Smooth muscle cell (in vitro differentiated cells): ENCODE measurements at regions not wholly inside any gene's neighbourhood (a gene's known extent, or its start where the extent isn't known, plus 50 kb on each side); places are given as distances from the start of the nearest gene placed in this dataset.

ENCODE experiments used
- DNase-seq: peaks from one replicate; lab custom pipeline; 2025; ENCODE audit not compliant: unreplicated experiment; lab: John Stamatoyannopoulos, UW
- H2AFZ ChIP-seq: fragments of 200-600 bp; sonication (generic); 2 replicates; pipeline ENCODE4 v1.6.0; 2016; ENCODE audit warnings: antibody characterized with exemption, low read depth, mild to moderate bottlenecking
- H3F3A ChIP-seq: fragments of 200-600 bp; sonication (generic); 2 replicates; pipeline ENCODE4 v1.6.0; 2017; ENCODE audit warnings: antibody characterized with exemption, low read depth
- H3K27ac ChIP-seq: fragments of 200-600 bp; sonication (generic); 2 replicates; pipeline ENCODE4 v1.5.1; 2016; ENCODE audit warnings: low read depth, mild to moderate bottlenecking
- H3K27me3 ChIP-seq: fragments of 200-600 bp; sonication (generic); 2 replicates; pipeline ENCODE4 v1.6.1; 2016; ENCODE audit warnings: low read depth, mild to moderate bottlenecking
- H3K36me3 ChIP-seq: fragments of 200-600 bp; sonication (generic); 2 replicates; pipeline ENCODE4 v1.5.1; 2016; ENCODE audit warnings: low read depth
- H3K4me1 ChIP-seq: fragments of 200-600 bp; sonication (generic); 2 replicates; pipeline ENCODE4 v1.5.1; 2016; ENCODE audit warnings: low read depth
- H3K4me2 ChIP-seq: fragments of 200-600 bp; sonication (generic); 2 replicates; pipeline ENCODE4 v1.6.0; 2016; ENCODE audit warnings: mild to moderate bottlenecking
- H3K4me3 ChIP-seq: fragments of 200-600 bp; sonication (generic); 2 replicates; pipeline ENCODE4 v1.5.1; 2016; ENCODE audit warnings: mild to moderate bottlenecking
- H3K79me2 ChIP-seq: fragments of 200-600 bp; sonication (generic); 2 replicates; pipeline ENCODE4 v1.6.0; 2016; ENCODE audit warnings: low read depth, mild to moderate bottlenecking
- H3K9ac ChIP-seq: fragments of 200-600 bp; sonication (generic); 2 replicates; pipeline ENCODE4 v1.6.0; 2016; ENCODE audit warnings: low read depth
- H3K9me3 ChIP-seq: fragments of 200-600 bp; sonication (generic); replicated peaks from 2 replicates; pipeline ENCODE4 v1.5.1; 2016; ENCODE audit warnings: low read depth
- H4K20me1 ChIP-seq: fragments of 200-600 bp; sonication (generic); 2 replicates; pipeline ENCODE4 v1.6.0; 2016; ENCODE audit warnings: low read depth
- WGBS: methylation state at CpG from one replicate; pipeline ENCODE4 v1.1.7; 2016; ENCODE audit warnings: low lambda C conversion rate; 5-methylcytosine and 5-hydroxymethylcytosine counted together
- TF ChIP-seq, protein P1 (sequence below): fragments of 200-600 bp; sonication (generic); IDR thresholded peaks from 2 replicates; pipeline ENCODE4 v1.5.1; 2017; ENCODE audit warnings: borderline replicate concordance, mild to moderate bottlenecking, antibody characterized with exemption; ENCODE audit not compliant: insufficient read depth, poor library complexity, severe bottlenecking

DNA sequence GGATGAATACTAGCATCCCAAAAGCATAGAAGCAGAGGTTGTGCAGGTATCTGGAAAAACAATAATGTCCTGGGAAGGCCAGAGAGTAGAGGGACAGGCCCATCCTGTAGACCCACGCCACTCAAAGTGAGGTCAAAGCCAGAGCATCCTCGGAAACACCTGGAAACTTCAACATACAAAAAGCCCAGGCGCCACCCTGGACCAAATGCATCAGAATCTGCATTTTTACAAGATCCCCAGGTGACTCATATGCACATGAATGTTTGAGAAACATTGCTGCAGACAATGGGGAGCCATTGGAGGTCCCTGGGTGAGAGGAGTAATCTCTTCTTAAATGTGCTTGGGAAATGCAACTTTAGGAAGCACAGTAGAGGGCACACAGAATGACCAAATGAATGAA lies 684.1 kb downstream of the DIAPH3 start:
- H3K9ac ChIP-seq = no peak overlapping the region
- no peak overlapping the region for H2AFZ ChIP-seq
- H3K79me2 ChIP-seq = no peaks in the 10 kb centered on the region
- peaks cover 6% of the 10 kb centered on the region for H3F3A ChIP-seq
- no peak overlapping the region for H3K27ac ChIP-seq
- 78% methylated on average over 3 of the region's 3 CpGs for WGBS
- no peaks in the 10 kb centered on the region for H4K20me1 ChIP-seq
- no peak overlapping the region for H3K4me3 ChIP-seq
- DNase-seq = no peak
- H3K36me3 ChIP-seq = no peaks in the 10 kb centered on the region
- H3K27me3 ChIP-seq = no peaks in the 10 kb centered on the region
- H3K9me3 ChIP-seq = no peaks in the 10 kb centered on the region
- TF ChIP-seq, protein P1, sequence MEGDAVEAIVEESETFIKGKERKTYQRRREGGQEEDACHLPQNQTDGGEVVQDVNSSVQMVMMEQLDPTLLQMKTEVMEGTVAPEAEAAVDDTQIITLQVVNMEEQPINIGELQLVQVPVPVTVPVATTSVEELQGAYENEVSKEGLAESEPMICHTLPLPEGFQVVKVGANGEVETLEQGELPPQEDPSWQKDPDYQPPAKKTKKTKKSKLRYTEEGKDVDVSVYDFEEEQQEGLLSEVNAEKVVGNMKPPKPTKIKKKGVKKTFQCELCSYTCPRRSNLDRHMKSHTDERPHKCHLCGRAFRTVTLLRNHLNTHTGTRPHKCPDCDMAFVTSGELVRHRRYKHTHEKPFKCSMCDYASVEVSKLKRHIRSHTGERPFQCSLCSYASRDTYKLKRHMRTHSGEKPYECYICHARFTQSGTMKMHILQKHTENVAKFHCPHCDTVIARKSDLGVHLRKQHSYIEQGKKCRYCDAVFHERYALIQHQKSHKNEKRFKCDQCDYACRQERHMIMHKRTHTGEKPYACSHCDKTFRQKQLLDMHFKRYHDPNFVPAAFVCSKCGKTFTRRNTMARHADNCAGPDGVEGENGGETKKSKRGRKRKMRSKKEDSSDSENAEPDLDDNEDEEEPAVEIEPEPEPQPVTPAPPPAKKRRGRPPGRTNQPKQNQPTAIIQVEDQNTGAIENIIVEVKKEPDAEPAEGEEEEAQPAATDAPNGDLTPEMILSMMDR = no peak
- no peak overlapping the region for H3K4me2 ChIP-seq
- H3K4me1 ChIP-seq = peaks cover 40% of the 10 kb centered on the region

DNA sequence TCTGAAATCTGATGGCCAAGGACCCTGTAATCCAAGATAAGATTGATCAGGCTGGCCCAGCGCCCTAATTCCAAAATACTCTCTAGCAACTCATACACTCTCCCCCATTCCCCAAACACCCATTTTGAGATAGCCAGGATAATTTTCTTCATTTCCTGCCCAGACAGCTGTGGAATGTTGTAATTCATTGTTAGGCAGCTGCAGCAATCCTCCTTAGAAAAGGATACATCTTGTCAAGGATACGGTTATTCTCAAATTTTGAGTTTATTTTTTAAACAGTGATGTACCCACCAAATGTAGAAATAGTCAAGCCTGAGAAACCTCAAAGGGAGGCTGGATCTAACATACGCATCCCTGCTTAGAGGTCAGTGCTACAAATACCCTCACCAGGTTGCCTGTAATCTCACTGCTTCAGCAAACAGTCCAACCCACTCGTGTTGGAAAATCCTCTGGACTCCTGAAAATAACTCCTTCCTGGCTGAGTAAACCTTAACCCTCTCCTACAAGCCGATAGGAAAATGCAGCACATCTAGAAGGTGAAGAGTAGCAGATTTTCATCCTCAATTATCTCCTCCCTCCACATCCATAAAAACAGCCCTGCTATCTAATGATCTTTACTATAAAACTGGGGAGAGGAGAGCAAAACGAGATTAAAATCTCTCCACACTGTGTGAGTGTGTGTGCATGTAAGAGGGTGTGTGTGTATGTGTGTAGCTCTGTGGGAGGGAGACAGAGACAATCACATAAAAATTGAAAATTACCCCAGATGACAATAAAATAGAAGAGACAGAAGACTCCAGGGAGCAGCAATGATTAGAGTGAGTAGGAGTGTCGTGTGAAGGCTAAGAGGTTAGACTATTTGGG lies 683.1 kb downstream of the DIAPH3 start:
- peaks cover 40% of the 10 kb centered on the region for H3K4me1 ChIP-seq
- DNase-seq = no peak
- no peaks in the 10 kb centered on the region for H4K20me1 ChIP-seq
- no peaks in the 10 kb centered on the region for H3K36me3 ChIP-seq
- WGBS = 32% methylated on average over 7 of the region's 7 CpGs
- H3F3A ChIP-seq = peaks cover 6% of the 10 kb centered on the region
- H3K79me2 ChIP-seq = no peaks in the 10 kb centered on the region
- H3K4me3 ChIP-seq = no peak overlapping the region
- H3K27ac ChIP-seq = no peak overlapping the region
- H3K9ac ChIP-seq = no peak overlapping the region
- H3K4me2 ChIP-seq = no peak overlapping the region
- TF ChIP-seq, protein P1 = no peak
- peak overlapping the region; percentile 60 for H2AFZ ChIP-seq
- no peaks in the 10 kb centered on the region for H3K9me3 ChIP-seq
- no peaks in the 10 kb centered on the region for H3K27me3 ChIP-seq

DNA sequence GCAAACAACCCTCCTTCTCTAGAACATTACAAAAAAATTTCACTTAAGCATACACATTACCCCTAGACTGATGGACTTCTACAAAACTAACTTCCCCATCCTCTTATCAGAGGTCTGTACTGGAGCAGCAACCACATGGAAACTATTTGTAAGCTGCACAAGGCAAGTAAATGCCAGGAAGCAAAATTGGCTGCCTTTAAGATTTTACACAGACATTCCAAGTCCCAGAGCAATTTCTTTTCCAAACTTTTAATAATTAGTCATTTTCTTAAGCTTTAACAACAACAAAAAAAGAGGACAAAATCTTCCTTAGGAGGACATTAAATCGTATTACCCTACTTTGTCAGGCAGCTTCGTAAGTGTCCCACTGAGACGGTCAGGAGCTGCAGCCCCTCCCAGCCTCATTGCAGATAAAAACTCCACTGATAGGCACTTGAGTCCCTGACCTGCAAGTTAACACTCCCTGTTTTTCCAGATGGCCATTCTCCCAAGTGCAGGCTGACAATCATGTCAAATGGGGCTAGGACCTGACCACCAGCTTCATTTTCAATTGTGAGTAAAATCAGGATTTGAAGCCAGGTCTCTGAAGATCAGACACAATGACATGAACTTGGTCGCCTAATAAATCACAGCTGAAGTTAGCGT lies 680.1 kb downstream of the DIAPH3 start:
- no peak overlapping the region for H3K27ac ChIP-seq
- no peaks in the 10 kb centered on the region for H3K36me3 ChIP-seq
- DNase-seq = no peak
- H3K9ac ChIP-seq = no peak overlapping the region
- H3F3A ChIP-seq = peaks cover 6% of the 10 kb centered on the region
- no peaks in the 10 kb centered on the region for H3K27me3 ChIP-seq
- H3K9me3 ChIP-seq = no peaks in the 10 kb centered on the region
- H3K4me3 ChIP-seq = no peak overlapping the region
- TF ChIP-seq, protein P1 = no peak
- WGBS = 23% methylated on average over 5 of the region's 5 CpGs
- peak overlapping the region; percentile 70 for H2AFZ ChIP-seq
- no peaks in the 10 kb centered on the region for H3K79me2 ChIP-seq
- no peaks in the 10 kb centered on the region for H4K20me1 ChIP-seq
- peaks cover 35% of the 10 kb centered on the region for H3K4me1 ChIP-seq
- peak overlapping the region; percentile 75 for H3K4me2 ChIP-seq
